Transverse colon (tissue), 4 donors: ENCODE measurements at regions not wholly inside any gene's neighbourhood (a gene's known extent, or its start where the extent isn't known, plus 50 kb on each side); places are given as distances from the start of the nearest gene placed in this dataset.
A peak's percentile ranks its signal among the peaks of the same experiment; 100 is the strongest.

Source experiments
- DNase-seq: peaks from one replicate; pipeline ENCODE4 v3.0.0-alpha.2; 2019
- H3K27ac ChIP-seq, 4 donors: fragments of 200-600 bp; sonication (generic); 2 replicates each; pipeline ENCODE4 v1.5.1; 2016 to 2018; ENCODE audit warnings: inconsistent platforms in 4 of 4
- H3K27me3 ChIP-seq: fragments of 200-600 bp; sonication (generic); 2 replicates; pipeline ENCODE4 v1.5.1; 2017; ENCODE audit warnings: inconsistent platforms
- H3K36me3 ChIP-seq, 4 donors: fragments of 200-600 bp; sonication (generic); 2 replicates each; pipeline ENCODE4 v1.5.1; 2017 to 2019; ENCODE audit warnings: inconsistent platforms in 4 of 4
- H3K4me1 ChIP-seq, 4 donors: fragments of 200-600 bp; sonication (generic); 2 replicates each; pipeline ENCODE4 v1.5.1; 2017 to 2020; ENCODE audit warnings: inconsistent platforms in 4 of 4
- H3K4me3 ChIP-seq, 4 donors: fragments of 200-600 bp; sonication (generic); 1 replicate in 1 of 4; 2 replicates in 3 of 4; pipeline versions ENCODE4 v1.5.1 to v1.6.1; 2017 to 2019; ENCODE audit warnings: inconsistent platforms in 4 of 4
- H3K9me3 ChIP-seq, 2 donors: fragments of 200-600 bp; sonication (generic); 2 replicates each; pipeline ENCODE4 v1.5.1; 2017 to 2019; ENCODE audit warnings: inconsistent platforms in 2 of 2
- CTCF ChIP-seq, 5 experiments: fragments of 200-600 bp in 3 of 5; fragments of 450-650 bp in 2 of 5; sonication (generic) in 3 of 5; IDR thresholded peaks; 1 replicate in 2 of 5; 2 replicates in 3 of 5; pipeline ENCODE4 v1.5.1; 2016 to 2017; ENCODE audit warnings: antibody characterized with exemption in 5 of 5, inconsistent platforms in 3 of 5, mild to moderate bottlenecking in 2 of 5, moderate library complexity in 1 of 5
- EP300 ChIP-seq: sonication (generic); formaldehyde crosslinking; IDR thresholded peaks from one replicate; pipeline ENCODE4 v1.6.1; 2017; ENCODE audit warnings: antibody characterized with exemption, low read depth
- POLR2A ChIP-seq: fragments of 450-650 bp; IDR thresholded peaks from one replicate; pipeline ENCODE4 v1.6.1; 2016; ENCODE audit warnings: antibody characterized with exemption, mild to moderate bottlenecking, moderate library complexity
- POLR2AphosphoS5 ChIP-seq, 3 donors: sonication (generic); formaldehyde crosslinking; IDR thresholded peaks; one replicate each; pipeline ENCODE4 v1.6.1; 2016; ENCODE audit warnings: antibody characterized with exemption in 3 of 3
- WGBS, 2 donors: methylation state at CpG; one replicate each; pipeline ENCODE4 v1.1.5; 2018; ENCODE audit warnings: low coverage in 1 of 2; 5-methylcytosine and 5-hydroxymethylcytosine counted together
- in situ Hi-C, 4 donors: fragments of 200-750 bp; cut with MboI; loops; one replicate each; pipeline versions ENCODE4 v1.15.0 to v1.15.1; 2017; ENCODE audit warnings: low sequenced_read_pairs in 3 of 4, low pct_ligation_motif_present in 1 of 4, low pct_unique_long_range_greater_than_20kb in 1 of 4
- intact Hi-C: fragments of 100-400 bp; cut with DNase I; formaldehyde crosslinking; loops from one replicate; pipeline ENCODE4 v1.15.1; 2023; ENCODE audit warnings: low total_unique reads

GRCh38 chr6:89024456-89024855 lies 56.1 kb upstream of the PNRC1 start:
- Histone ChIP-seq H3K9me3 (no peaks in the 10 kb centered on the region), H3K36me3 (no peaks in the 10 kb centered on the region), H3K27ac (peak overlapping the region; percentile 74 to 79 (median 78)), H3K4me1 (peaks cover 9 to 35% (median 20%) of the 10 kb centered on the region in 4 donors), H3K4me3 (no peak overlapping the region), H3K27me3 (no peaks in the 10 kb centered on the region)
- 64 to 87% methylated on average over 2 of the region's 2 CpGs for WGBS, 2 donors
- intact Hi-C loops (no loop called here), in situ Hi-C loops (no loop called here)
- no peak for DNase-seq
- TF ChIP-seq POLR2AphosphoS5 (IDR thresholded peaks at IDR 0.05): no peak
- TF ChIP-seq POLR2A: no peak
- TF ChIP-seq EP300: no peak
- TF ChIP-seq CTCF (IDR thresholded peaks at IDR 0.05): no peak

- H3K27me3 ChIP-seq: no peaks in the 10 kb centered on the region
- WGBS, 2 donors: 69 to 71% methylated on average over 2 to 4 of the region's 4 CpGs
- H3K4me3 ChIP-seq: no peak overlapping the region
- H3K4me1 ChIP-seq: peaks cover 9 to 35% (median 20%) of the 10 kb centered on the region in 4 donors
- no peak for TF ChIP-seq POLR2A
- peak in 2 of 3 donors; percentile 23 to 29 for TF ChIP-seq POLR2AphosphoS5 (IDR thresholded peaks at IDR 0.05)
- no peak for TF ChIP-seq EP300
- intact Hi-C loops (loop anchor here (2.0 kb wide), 1 partner anchor 123 kb away; the partner anchor contains the start of gene PM20D2), in situ Hi-C loops (no loop called here)
- DNase-seq: no peak
- no peaks in the 10 kb centered on the region for H3K9me3 ChIP-seq
- H3K27ac ChIP-seq: peak overlapping the region; percentile 74 to 79 (median 78)
- H3K36me3 ChIP-seq: no peaks in the 10 kb centered on the region
Measured at GRCh38 chr6:89023591-89024441, 56.7 kb upstream of the PNRC1 start.

GRCh38 chr6:89022798-89023197 lies 57.8 kb upstream of the PNRC1 start:
- Histone ChIP-seq H3K27me3 (no peaks in the 10 kb centered on the region), H3K9me3 (no peaks in the 10 kb centered on the region), H3K36me3 (no peaks in the 10 kb centered on the region), H3K4me1 (peaks cover 9 to 32% (median 20%) of the 10 kb centered on the region in 4 donors), H3K27ac (peak overlapping the region; percentile 74 to 79 (median 78)), H3K4me3 (no peak overlapping the region)
- intact Hi-C loops (loop anchor here (2.0 kb wide), 1 partner anchor 124 kb away; the partner anchor contains the start of gene PM20D2), in situ Hi-C loops (no loop called here)
- peak; percentile 80 for TF ChIP-seq EP300
- TF ChIP-seq POLR2AphosphoS5 (IDR thresholded peaks at IDR 0.05): peak; percentile 37 to 73 (median 49)
- TF ChIP-seq CTCF (IDR thresholded peaks at IDR 0.05): no peak
- no peak for DNase-seq

GRCh38 chr6:89021629-89022028 lies 58.2 kb upstream of the RNGTT start:
- intact Hi-C loops: loop anchor here (2.0 kb wide), 1 partner anchor 125 kb away; the partner anchor contains the start of gene PM20D2
- peaks cover 9 to 29% (median 20%) of the 10 kb centered on the region in 4 donors for H3K4me1 ChIP-seq
- no peak for DNase-seq
- WGBS, 2 donors: 62 to 82% methylated on average over 3 to 4 of the region's 4 CpGs
- H3K9me3 ChIP-seq: no peaks in the 10 kb centered on the region
- H3K4me3 ChIP-seq: no peak overlapping the region
- no peaks in the 10 kb centered on the region for H3K36me3 ChIP-seq
- H3K27me3 ChIP-seq: no peaks in the 10 kb centered on the region
- in situ Hi-C loops: no loop called here
- no peak for TF ChIP-seq CTCF (IDR thresholded peaks at IDR 0.05)
- no peak for TF ChIP-seq EP300
- TF ChIP-seq POLR2AphosphoS5 (IDR thresholded peaks at IDR 0.05): no peak
- no peak for TF ChIP-seq POLR2A
- H3K27ac ChIP-seq: peak overlapping the region in 3 of 4 donors; percentile 59 to 79 (median 74)
